Tibial nerve (tissue), 4 donors: ENCODE measurements at regions not wholly inside any gene's neighbourhood (a gene's known extent, or its start where the extent isn't known, plus 50 kb on each side); places are given as distances from the start of the nearest gene placed in this dataset.

Source experiments
- DNase-seq, 2 donors: peaks; one replicate each; pipeline ENCODE4 v3.0.0-alpha.2; 2019; ENCODE audit warnings: low spot score in 2 of 2
- H3K27ac ChIP-seq, 4 donors: fragments of 200-600 bp; sonication (generic) in 3 of 4; one replicate each; pipeline ENCODE4 v1.5.1; 2017 to 2019; ENCODE audit warnings: mild to moderate bottlenecking in 1 of 4
- H3K27me3 ChIP-seq, 2 donors: fragments of 200-600 bp; sonication (generic) in 1 of 2; one replicate each; pipeline versions ENCODE4 v1.5.1 to v1.6.0; 2017 to 2019
- H3K36me3 ChIP-seq, 3 donors: fragments of 200-600 bp; sonication (generic); one replicate each; pipeline ENCODE4 v1.5.1; 2018 to 2019
- H3K4me1 ChIP-seq, 4 donors: fragments of 200-600 bp; sonication (generic) in 3 of 4; one replicate each; pipeline ENCODE4 v1.5.1; 2017 to 2019
- H3K4me3 ChIP-seq, 4 donors: fragments of 200-600 bp; sonication (generic) in 3 of 4; one replicate each; pipeline ENCODE4 v1.5.1; 2017 to 2019; ENCODE audit warnings: mild to moderate bottlenecking in 1 of 4, moderate library complexity in 1 of 4
- H3K9me3 ChIP-seq, 4 donors: fragments of 200-600 bp; sonication (generic) in 3 of 4; one replicate each; pipeline ENCODE4 v1.5.1; 2017 to 2019
- EP300 ChIP-seq, 2 donors: sonication (generic); formaldehyde crosslinking; IDR thresholded peaks; one replicate each; pipeline ENCODE4 v1.6.1; 2017; ENCODE audit warnings: antibody characterized with exemption in 2 of 2, mild to moderate bottlenecking in 1 of 2
- POLR2A ChIP-seq, 2 donors: fragments of 450-650 bp; IDR thresholded peaks; one replicate each; pipeline ENCODE4 v1.6.1; 2017; ENCODE audit warnings: antibody characterized with exemption in 2 of 2, mild to moderate bottlenecking in 2 of 2, moderate library complexity in 2 of 2
- WGBS, 2 donors: methylation state at CpG; one replicate each; pipeline ENCODE4 v1.1.5; 2018; 5-methylcytosine and 5-hydroxymethylcytosine counted together
- TF ChIP-seq, protein P1 (sequence below), 5 experiments: fragments of 200-600 bp in 3 of 5; fragments of 450-650 bp in 2 of 5; sonication (generic) in 3 of 5; IDR thresholded peaks; one replicate each; pipeline ENCODE4 v1.5.1; 2016 to 2019; ENCODE audit warnings: antibody characterized with exemption in 5 of 5, mild to moderate bottlenecking in 3 of 5, moderate library complexity in 2 of 5

DNA sequence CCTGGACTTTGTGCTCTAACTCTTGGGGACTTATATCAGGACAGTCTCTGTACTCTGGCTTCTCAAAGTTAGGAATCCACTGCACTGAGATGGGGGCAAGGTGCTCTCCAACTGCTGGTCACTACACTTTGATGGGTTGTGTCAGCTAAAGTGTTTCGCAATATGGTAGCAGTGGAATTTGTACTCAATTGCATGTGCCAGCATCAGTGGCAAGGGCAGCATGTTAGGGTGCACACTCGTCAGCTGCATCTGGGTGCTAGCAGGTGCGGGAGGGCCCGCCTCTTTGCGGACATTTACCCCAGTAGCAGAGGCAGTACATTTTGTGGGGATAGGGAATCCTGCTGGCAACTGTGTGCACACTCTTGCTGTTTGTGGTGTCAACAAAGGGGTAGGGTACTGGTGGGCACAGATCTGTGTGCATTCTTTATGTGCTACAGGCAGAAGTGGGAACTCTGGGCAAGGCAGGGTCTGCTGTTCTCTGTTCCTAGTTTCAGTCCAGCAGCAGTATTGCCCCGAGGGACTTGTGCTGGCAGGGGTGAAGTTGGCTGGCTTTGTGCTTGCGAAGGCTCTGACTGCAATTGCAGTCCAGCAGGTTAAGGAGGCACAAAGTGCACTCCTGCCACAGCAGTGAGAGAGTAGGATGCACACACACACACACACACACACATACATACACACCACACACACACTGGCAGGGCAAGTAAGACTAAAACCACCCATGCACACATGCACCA, 924.8 kb upstream of the CDH9 start:
- Histone ChIP-seq H3K4me1 (no peaks in the 10 kb centered on the region), H3K36me3 (no peaks in the 10 kb centered on the region), H3K27ac (no peak overlapping the region), H3K27me3 (no peaks in the 10 kb centered on the region), H3K4me3 (no peak overlapping the region), H3K9me3 (peaks cover 0 to 16% (median 2%) of the 10 kb centered on the region in 4 donors)
- DNase-seq: no peak
- 92% methylated on average over 7 of the region's 7 CpGs for WGBS, 2 donors
- TF ChIP-seq, protein P1, sequence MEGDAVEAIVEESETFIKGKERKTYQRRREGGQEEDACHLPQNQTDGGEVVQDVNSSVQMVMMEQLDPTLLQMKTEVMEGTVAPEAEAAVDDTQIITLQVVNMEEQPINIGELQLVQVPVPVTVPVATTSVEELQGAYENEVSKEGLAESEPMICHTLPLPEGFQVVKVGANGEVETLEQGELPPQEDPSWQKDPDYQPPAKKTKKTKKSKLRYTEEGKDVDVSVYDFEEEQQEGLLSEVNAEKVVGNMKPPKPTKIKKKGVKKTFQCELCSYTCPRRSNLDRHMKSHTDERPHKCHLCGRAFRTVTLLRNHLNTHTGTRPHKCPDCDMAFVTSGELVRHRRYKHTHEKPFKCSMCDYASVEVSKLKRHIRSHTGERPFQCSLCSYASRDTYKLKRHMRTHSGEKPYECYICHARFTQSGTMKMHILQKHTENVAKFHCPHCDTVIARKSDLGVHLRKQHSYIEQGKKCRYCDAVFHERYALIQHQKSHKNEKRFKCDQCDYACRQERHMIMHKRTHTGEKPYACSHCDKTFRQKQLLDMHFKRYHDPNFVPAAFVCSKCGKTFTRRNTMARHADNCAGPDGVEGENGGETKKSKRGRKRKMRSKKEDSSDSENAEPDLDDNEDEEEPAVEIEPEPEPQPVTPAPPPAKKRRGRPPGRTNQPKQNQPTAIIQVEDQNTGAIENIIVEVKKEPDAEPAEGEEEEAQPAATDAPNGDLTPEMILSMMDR (IDR thresholded peaks at IDR 0.05): no peak
- no peak for TF ChIP-seq EP300 (IDR thresholded peaks at IDR 0.05)
- TF ChIP-seq POLR2A (IDR thresholded peaks at IDR 0.05): no peak

DNA sequence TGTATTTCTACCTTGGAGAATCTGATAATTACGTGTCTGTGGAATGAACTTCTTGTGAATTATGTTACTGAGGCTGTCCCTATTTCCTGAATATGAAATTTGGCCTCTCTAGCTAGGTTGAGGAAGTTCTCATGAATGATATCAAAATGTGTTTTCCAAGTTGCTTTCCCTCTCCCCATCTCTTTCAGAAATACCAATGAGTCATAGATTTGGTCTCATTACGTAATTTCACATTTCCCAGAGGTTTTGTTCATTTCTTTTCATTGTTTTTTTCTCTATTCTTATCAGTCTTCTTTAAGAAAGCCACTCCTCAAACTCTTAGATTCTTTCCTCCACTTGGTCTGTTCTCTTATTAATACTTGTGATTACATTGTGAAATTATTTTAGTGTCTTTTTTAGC, 923.8 kb upstream of the CDH9 start:
- Histone ChIP-seq H3K4me3 (no peak overlapping the region), H3K27me3 (no peaks in the 10 kb centered on the region), H3K4me1 (no peaks in the 10 kb centered on the region), H3K9me3 (peaks cover 0 to 16% (median 2%) of the 10 kb centered on the region in 4 donors), H3K27ac (no peak overlapping the region), H3K36me3 (no peaks in the 10 kb centered on the region)
- TF ChIP-seq EP300 (IDR thresholded peaks at IDR 0.05): no peak
- TF ChIP-seq POLR2A (IDR thresholded peaks at IDR 0.05): no peak
- TF ChIP-seq, protein P1 (IDR thresholded peaks at IDR 0.05): no peak
- DNase-seq: no peak
- 63 to 68% methylated on average over 2 of the region's 2 CpGs for WGBS, 2 donors

DNA sequence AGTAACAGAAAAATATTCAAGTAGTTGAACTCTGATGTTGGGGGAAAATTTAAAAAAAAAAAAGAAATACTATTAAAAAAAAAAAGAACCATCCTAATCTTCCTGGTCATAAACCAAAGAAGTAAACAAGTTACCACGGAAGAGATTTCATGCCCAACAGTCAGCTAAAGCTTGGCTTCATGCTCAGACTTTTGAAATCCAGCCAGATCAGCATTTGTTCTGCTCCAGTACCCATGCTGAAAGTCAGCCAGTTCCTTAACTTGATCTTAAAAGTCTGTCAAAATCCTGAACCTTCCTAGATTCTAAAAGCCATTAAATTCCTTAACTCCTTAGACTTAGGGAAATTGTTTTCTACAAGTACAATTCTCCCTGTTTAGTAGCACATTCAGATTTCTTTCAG, 908.7 kb upstream of the CDH9 start:
- WGBS, 2 donors: 12 to 15% methylated on average over 1 of the region's 1 CpG
- H3K4me3 ChIP-seq: no peak overlapping the region
- H3K4me1 ChIP-seq: no peaks in the 10 kb centered on the region
- H3K9me3 ChIP-seq: no peaks in the 10 kb centered on the region
- TF ChIP-seq EP300 (IDR thresholded peaks at IDR 0.05) (no peak), POLR2A (IDR thresholded peaks at IDR 0.05) (no peak)
- TF ChIP-seq, protein P1 (IDR thresholded peaks at IDR 0.05): no peak
- H3K27ac ChIP-seq: no peak overlapping the region
- no peak for DNase-seq
- H3K36me3 ChIP-seq: no peaks in the 10 kb centered on the region
- no peaks in the 10 kb centered on the region for H3K27me3 ChIP-seq

DNA sequence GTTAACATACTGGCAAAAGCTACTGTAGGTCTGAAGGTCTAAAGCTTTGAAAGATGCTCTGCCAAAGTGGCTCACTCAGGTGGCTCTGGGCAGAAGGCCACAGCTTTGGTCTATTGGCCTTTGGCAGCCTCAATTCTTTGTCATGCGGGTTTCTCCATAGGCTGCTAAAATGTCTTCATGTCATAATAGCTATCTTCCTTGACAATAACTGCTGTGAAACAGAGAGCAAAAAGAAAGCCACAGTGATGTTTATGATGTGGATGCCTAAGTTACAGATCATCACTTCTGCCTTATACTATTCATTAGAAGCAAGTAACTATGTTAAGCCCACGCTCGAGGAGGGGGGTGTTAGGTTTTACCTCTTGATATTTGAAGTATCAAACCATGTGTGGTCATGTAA, 906.1 kb upstream of the CDH9 start:
- H3K9me3 ChIP-seq: no peaks in the 10 kb centered on the region
- H3K27me3 ChIP-seq: no peaks in the 10 kb centered on the region
- no peak overlapping the region for H3K27ac ChIP-seq
- H3K4me3 ChIP-seq: no peak overlapping the region
- DNase-seq: no peak
- TF ChIP-seq POLR2A (IDR thresholded peaks at IDR 0.05) (no peak), EP300 (IDR thresholded peaks at IDR 0.05) (no peak)
- TF ChIP-seq, protein P1 (IDR thresholded peaks at IDR 0.05): no peak
- H3K4me1 ChIP-seq: no peaks in the 10 kb centered on the region
- WGBS, 2 donors: 78 to 82% methylated on average over 3 of the region's 3 CpGs
- H3K36me3 ChIP-seq: no peaks in the 10 kb centered on the region

DNA sequence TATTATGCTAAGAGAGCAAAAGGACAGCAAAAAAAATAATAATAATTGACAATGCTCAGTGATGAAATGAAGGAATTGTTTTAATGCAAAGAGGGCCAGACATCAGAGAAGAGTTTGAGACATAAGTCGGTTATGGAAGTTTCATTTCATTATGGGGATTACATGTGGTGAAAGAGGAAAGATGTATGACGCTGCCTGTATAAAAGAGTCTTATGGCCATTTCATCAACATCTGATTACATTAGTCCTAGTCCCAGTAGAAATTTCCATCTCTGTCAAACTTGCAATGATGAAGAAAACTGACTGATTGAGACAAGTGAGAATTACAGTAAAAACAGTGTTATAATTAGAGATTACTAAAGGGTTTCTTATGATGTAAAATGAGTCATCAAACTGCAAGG, 900.6 kb upstream of the CDH9 start:
- H3K4me3 ChIP-seq: no peak overlapping the region
- WGBS, 2 donors: 95 to 97% methylated on average over 2 of the region's 2 CpGs
- TF ChIP-seq EP300 (IDR thresholded peaks at IDR 0.05) (no peak), POLR2A (IDR thresholded peaks at IDR 0.05) (no peak)
- TF ChIP-seq, protein P1 (IDR thresholded peaks at IDR 0.05): no peak

More for the DNA sequence above, 900.6 kb upstream of the CDH9 start:
- no peaks in the 10 kb centered on the region for H3K27me3 ChIP-seq
- H3K9me3 ChIP-seq: no peaks in the 10 kb centered on the region
- no peak for DNase-seq
- H3K36me3 ChIP-seq: no peaks in the 10 kb centered on the region
- no peaks in the 10 kb centered on the region for H3K4me1 ChIP-seq
- H3K27ac ChIP-seq: no peak overlapping the region
